ENCODE measurements at regions not wholly inside any gene's neighbourhood (a gene's known extent, or its start where the extent isn't known, plus 50 kb on each side); places are given as distances from the start of the nearest gene placed in this dataset.

DNA sequence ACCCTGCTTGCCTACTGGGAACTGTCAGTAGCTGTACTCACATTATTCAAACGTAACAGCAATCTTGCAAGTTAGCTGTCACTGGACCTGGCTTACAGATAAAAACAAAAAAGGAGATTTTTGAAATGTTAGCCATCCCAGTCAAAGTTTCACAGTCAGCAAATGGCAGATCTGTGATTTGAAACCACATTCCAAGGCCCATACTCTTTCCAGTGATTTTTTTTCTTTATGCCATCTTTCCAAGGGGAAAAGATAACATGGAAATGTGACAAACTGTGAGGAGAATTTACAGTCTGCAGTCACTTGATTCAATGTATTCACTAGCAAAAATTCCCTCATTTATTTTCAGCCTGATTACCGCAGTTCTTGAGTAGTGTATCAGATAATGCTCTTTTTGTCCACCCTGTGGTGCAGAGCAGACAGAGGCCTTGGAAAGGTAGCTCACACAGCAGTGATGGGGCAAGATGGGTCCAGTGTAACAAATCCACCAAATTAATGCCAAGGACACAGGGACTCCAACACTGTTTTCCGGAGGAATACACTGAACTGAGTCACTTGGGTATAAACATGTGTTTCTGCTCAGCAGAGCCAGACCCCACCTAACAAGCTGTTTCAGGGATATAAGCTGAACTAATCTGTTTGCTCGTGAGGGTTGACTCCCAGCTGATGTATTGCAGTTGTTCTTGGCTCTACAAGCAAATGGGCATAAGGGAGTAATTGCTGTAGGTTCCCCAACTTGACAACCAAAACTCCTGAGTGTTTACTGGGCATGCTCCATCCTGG, 49.9 kb upstream of the ADGRF1 start:
- no peak for DNase-seq
- intact Hi-C loops (cut with DNase I) = no loop called here
